ENCODE measurements at regions not wholly inside any gene's neighbourhood (a gene's known extent, or its start where the extent isn't known, plus 50 kb on each side); places are given as distances from the start of the nearest gene placed in this dataset.

GRCh38 chr15:62346168-62346567 lies 181.1 kb upstream of the C2CD4B start:
- no peak for TF ChIP-seq EZH2phosphoT487 (IDR thresholded peaks at IDR 0.05; ENCODE audit: low read depth)
- TF ChIP-seq, protein P1, sequence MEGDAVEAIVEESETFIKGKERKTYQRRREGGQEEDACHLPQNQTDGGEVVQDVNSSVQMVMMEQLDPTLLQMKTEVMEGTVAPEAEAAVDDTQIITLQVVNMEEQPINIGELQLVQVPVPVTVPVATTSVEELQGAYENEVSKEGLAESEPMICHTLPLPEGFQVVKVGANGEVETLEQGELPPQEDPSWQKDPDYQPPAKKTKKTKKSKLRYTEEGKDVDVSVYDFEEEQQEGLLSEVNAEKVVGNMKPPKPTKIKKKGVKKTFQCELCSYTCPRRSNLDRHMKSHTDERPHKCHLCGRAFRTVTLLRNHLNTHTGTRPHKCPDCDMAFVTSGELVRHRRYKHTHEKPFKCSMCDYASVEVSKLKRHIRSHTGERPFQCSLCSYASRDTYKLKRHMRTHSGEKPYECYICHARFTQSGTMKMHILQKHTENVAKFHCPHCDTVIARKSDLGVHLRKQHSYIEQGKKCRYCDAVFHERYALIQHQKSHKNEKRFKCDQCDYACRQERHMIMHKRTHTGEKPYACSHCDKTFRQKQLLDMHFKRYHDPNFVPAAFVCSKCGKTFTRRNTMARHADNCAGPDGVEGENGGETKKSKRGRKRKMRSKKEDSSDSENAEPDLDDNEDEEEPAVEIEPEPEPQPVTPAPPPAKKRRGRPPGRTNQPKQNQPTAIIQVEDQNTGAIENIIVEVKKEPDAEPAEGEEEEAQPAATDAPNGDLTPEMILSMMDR (IDR thresholded peaks at IDR 0.05; ENCODE audit: low read depth, low read length): no peak
- Histone ChIP-seq H3K36me3 (replicated peaks; ENCODE audit: low read depth, low read length) (no peaks in the 10 kb centered on the region), H3K9me3 (ENCODE audit: insufficient read depth, low read length) (no peaks in the 10 kb centered on the region), H4K20me1 (ENCODE audit: insufficient read depth, low read length) (no peaks in the 10 kb centered on the region), H3K9ac (ENCODE audit: low read length) (no peak overlapping the region), H3K4me3 (ENCODE audit: low read length) (no peak overlapping the region), H3K27ac (ENCODE audit: low read length) (no peak overlapping the region), H2AFZ (ENCODE audit: low read depth, low read length) (no peak overlapping the region), H3K4me2 (ENCODE audit: low read length) (no peak overlapping the region), H3K79me2 (ENCODE audit: low read length) (no peaks in the 10 kb centered on the region), H3K27me3 (ENCODE audit: low read depth, low read length) (no peaks in the 10 kb centered on the region), H3K4me1 (ENCODE audit: low read length) (peaks cover 18% of the 10 kb centered on the region; the same call in 1 of the 2 replicates)

GRCh38 chr15:62348118-62348517 lies 183.0 kb upstream of the C2CD4B start:
- H3K4me2 ChIP-seq (ENCODE audit: low read length): no peak overlapping the region
- H3K27ac ChIP-seq (ENCODE audit: low read length): no peak overlapping the region

DNA sequence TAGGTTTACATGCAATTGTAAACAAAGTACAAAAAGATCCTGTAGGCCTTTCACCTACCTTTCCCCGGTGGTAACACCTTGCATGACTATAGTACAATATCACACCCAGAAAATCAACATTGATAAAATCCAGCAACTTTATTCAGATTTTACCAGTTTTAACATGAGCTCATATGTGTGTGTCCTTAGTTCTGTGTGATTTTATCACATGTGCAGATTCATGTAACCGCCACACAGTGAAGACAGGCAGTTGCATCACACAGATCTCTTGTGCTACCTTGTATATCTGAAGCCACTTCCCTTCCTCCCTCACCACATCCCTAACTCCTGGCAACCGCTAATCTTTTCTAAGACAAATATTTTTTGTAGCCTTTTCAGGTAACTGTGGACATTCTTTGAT lies 183.5 kb upstream of the C2CD4B start:
- TF ChIP-seq EZH2phosphoT487 (IDR thresholded peaks at IDR 0.05; ENCODE audit: low read depth): no peak
- TF ChIP-seq, protein P1 (IDR thresholded peaks at IDR 0.05; ENCODE audit: low read depth, low read length): no peak
- Histone ChIP-seq H4K20me1 (ENCODE audit: insufficient read depth, low read length) (no peaks in the 10 kb centered on the region), H3K4me3 (ENCODE audit: low read length) (no peak overlapping the region), H3K79me2 (ENCODE audit: low read length) (no peaks in the 10 kb centered on the region), H3K4me1 (ENCODE audit: low read length) (peaks cover 18% of the 10 kb centered on the region; the same call in 1 of the 2 replicates), H3K9ac (ENCODE audit: low read length) (no peak overlapping the region), H3K36me3 (replicated peaks; ENCODE audit: low read depth, low read length) (no peaks in the 10 kb centered on the region), H3K27me3 (ENCODE audit: low read depth, low read length) (peaks cover 11% of the 10 kb centered on the region; the same call in 1 of the 2 replicates), H2AFZ (ENCODE audit: low read depth, low read length) (no peak overlapping the region), H3K27ac (ENCODE audit: low read length) (no peak overlapping the region), H3K9me3 (ENCODE audit: insufficient read depth, low read length) (no peaks in the 10 kb centered on the region), H3K4me2 (ENCODE audit: low read length) (no peak overlapping the region)

More at GRCh38 chr15:62348118-62348517, 183.0 kb upstream of the C2CD4B start:
- Histone ChIP-seq H2AFZ (ENCODE audit: low read depth, low read length) (peak overlapping the region; percentile 27; the same call in 1 of the 2 replicates), H3K27me3 (ENCODE audit: low read depth, low read length) (peaks cover 6% of the 10 kb centered on the region; the same call in 1 of the 2 replicates), H3K9me3 (ENCODE audit: insufficient read depth, low read length) (no peaks in the 10 kb centered on the region), H3K36me3 (replicated peaks; ENCODE audit: low read depth, low read length) (no peaks in the 10 kb centered on the region), H3K4me3 (ENCODE audit: low read length) (no peak overlapping the region), H4K20me1 (ENCODE audit: insufficient read depth, low read length) (no peaks in the 10 kb centered on the region), H3K9ac (ENCODE audit: low read length) (no peak overlapping the region), H3K79me2 (ENCODE audit: low read length) (no peaks in the 10 kb centered on the region), H3K4me1 (ENCODE audit: low read length) (peaks cover 18% of the 10 kb centered on the region; the same call in 1 of the 2 replicates)
- TF ChIP-seq, protein P1 (IDR thresholded peaks at IDR 0.05; ENCODE audit: low read depth, low read length): no peak
- TF ChIP-seq EZH2phosphoT487 (IDR thresholded peaks at IDR 0.05; ENCODE audit: low read depth): no peak

DNA sequence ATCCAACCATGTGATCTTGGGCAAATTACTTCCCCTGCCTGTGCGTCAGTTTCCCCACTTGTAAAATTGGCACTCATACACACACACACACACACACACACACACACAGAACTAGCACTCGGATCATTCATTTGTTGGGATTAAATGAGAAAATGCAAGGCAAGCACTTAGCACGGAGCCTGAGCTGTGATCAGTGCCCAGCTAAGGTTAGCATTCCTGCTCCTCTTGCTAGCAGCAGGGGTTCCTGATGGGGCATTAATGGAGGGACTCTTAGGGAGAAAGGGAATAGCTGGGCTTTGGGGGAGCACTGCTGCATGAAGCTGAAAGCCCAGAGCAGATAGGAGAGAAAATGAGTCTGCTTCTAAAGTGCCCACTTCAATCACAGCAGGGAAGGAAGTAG lies 187.7 kb upstream of the C2CD4B start:
- H2AFZ ChIP-seq (ENCODE audit: low read depth, low read length): no peak overlapping the region
- no peaks in the 10 kb centered on the region for H3K9me3 ChIP-seq (ENCODE audit: insufficient read depth, low read length)
- H3K4me3 ChIP-seq (ENCODE audit: low read length): no peak overlapping the region
- peaks cover 11% of the 10 kb centered on the region; the same call in 1 of the 2 replicates for H3K27me3 ChIP-seq (ENCODE audit: low read depth, low read length)
- peaks cover 6% of the 10 kb centered on the region; the same call in 1 of the 2 replicates for H3K4me1 ChIP-seq (ENCODE audit: low read length)
- no peaks in the 10 kb centered on the region for H3K79me2 ChIP-seq (ENCODE audit: low read length)
- H3K4me2 ChIP-seq (ENCODE audit: low read length): no peak overlapping the region
- H3K9ac ChIP-seq (ENCODE audit: low read length): no peak overlapping the region
- no peaks in the 10 kb centered on the region for H4K20me1 ChIP-seq (ENCODE audit: insufficient read depth, low read length)
- TF ChIP-seq, protein P1 (IDR thresholded peaks at IDR 0.05; ENCODE audit: low read depth, low read length): no peak
- TF ChIP-seq EZH2phosphoT487 (IDR thresholded peaks at IDR 0.05; ENCODE audit: low read depth): no peak
- no peak overlapping the region for H3K27ac ChIP-seq (ENCODE audit: low read length)
- H3K36me3 ChIP-seq (replicated peaks; ENCODE audit: low read depth, low read length): no peaks in the 10 kb centered on the region

Data from OCI-LY3 (cell line).